Stimulated activated CD8-positive, alpha-beta memory T cell treated with anti-CD3 and anti-CD28 coated beads, Interleukin-4, amount 100 ng/mL, for 48 hours (primary cell): ENCODE measurements at regions not wholly inside any gene's neighbourhood (a gene's known extent, or its start where the extent isn't known, plus 50 kb on each side); places are given as distances from the start of the nearest gene placed in this dataset.
"Not testable (repeated sequence)": the region's sequence is repeated elsewhere in the genome, so short reads cannot be mapped to it uniquely, and the experiment has no call there.

Experiments
- DNase-seq: peaks from one replicate; pipeline ENCODE4 v3.0.0-alpha.2; 2020

DNA sequence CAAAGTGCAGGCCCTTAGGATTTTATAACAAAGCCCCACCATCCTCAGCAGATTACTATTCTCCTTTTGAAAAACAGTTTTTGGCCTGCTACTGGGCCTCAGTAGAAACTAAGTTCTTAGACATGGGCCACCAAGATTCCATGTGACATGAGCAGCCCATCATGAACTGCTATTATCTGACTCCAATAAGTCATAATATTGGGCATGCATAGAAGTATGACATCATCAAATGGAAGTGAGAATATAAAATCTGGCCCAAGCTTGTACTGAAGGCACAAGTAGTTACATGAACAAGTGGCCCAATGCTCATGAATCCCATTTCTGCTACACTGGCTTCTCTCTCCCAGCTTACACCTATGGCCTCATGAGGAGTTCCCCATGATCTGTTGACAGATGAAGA lies 404.8 kb downstream of the EPHA5 start:
- DNase-seq, result no peak

DNA sequence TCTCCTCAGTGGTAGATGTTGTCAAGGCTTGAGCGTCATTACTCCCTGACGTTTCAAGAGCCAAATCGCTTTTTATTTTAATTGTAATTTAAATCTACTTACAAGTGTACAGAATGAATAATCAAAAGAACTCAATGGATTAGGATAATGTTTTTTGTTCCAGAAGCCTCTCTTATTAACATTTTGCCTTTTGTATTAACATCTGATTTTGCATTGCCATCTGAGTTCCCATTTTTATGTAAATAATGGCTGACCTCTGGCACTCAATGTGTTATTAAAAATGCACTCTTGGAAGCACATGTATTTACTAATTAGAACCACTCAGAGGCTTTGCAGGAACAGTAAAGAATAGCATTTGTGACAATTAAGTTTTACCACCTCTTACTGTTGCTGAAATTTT lies 411.0 kb downstream of the EPHA5 start:
- no peak for DNase-seq

DNA sequence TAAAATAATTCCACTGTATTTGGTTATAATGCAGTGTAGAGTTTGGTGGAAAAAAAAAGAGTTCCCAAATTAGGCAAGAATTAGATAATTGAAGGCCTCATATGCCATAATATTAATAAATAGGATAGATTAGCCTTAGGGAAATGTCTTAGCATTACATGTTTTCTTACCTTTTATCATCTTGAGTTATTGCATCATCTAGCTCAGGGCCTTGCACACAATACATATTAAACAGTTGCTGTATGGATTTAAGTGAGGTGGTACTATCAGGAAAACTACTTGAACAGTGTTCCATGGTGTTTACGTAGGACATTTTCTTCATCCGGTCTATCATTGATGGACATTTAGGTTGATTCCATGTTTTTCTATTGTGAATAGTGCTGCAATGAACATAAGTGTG lies 419.4 kb downstream of the EPHA5 start:
- DNase-seq, result no peak

DNA sequence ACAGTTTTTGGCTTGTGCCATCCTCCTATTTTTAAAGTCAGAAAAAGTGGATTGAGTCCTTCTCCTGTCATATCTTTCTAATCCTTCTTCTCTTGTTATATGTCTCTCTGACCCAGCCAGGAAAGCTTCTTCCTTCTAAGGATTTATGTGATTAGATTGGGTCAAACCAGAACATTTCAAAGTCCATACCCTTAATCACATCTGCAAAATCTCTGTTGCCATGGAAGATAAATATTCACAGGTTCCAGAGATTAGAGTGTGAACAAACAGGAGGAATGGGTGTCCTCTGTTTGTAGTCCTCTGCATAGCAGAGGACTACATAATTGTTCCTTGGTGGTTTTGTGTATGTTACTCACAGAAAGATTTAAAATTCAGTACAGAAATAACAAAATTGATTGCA lies 421.2 kb downstream of the EPHA5 start:
- no peak for DNase-seq

DNA sequence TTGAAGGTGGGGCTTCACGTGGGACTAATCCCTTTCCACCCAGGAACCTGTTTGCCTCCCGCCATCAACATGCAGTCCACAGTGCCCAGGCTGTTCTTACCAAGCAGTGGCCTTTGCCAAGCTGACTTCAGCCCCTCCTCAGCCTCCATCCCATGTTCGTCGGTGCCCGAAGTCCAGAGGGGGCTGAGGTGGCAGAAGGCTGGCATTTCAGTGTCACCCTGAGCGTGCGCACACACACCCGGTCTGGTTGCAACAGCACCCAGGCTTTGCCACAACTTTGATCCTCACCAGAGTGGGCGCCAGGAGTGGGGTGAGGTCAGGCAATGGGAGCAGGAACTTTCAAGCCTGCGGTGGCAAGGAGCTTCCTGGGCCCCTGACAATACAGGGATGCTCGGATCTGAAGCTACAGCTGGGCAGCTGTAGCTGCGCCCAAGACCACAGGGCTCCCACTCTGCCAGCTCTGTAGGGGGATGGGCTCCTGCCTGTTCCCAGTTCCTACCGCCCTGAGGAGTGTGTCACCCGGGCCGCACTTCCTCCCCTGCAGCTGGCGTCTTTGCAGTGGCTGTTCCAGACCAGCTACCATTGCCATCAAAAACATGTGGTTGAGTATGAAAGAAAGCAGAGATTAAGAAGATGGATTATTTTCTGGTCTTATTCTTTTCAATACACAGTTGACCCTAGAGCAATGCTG lies 428.0 kb downstream of the EPHA5 start:
- DNase-seq, result no peak

DNA sequence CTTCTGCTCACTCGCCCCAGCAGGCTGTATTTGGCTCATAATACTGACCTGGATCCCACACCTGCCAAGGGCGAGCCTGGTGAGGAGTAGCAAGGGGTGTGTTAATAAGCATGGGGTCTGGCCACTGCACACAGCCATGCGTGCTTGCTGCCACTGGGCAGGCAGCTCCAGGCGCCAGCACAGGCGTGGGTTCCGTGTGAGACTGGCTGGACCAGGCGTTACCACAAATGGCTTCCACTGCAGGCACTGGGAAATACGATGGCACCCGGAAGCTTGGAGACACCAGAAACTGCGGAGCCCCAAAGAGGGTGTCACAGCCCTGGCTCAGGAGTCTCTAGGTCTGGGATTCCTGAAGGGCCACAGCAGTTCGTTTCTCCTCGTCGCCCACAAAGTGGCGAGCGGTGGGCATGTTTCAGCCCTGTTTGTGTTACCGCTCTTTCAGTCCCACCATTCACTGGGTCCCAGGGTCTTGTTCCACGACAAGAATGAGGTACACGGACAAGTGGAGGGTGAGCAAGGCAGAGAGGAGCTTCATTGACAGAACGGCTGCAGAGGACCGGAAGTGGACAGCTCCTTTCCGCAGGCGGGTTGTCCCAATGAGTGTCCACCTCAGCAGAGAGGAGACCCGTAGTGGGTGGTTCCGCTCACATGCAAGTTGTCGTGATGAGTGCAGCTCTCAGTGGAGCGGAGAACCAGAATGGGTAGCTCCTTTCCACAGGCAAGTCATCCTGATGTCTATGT lies 428.9 kb downstream of the EPHA5 start:
- no peak for DNase-seq

DNA sequence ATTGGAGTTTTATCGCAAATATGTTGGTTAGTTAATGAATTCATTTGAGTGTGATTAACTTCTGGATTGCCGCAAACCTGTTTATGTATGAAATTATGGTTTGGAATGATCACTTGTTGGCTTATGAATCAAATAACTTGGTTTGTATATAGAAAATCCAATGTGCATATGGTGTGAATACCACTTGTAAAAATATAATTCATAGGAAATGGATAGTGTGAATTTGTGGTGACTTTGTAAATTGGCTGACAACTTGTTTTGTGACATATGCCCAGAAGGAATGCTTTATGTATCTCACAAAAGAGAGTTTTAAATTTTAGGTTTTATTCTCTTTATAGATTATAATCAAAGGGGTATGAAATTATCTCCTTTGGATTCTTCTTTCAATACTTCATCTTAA lies 436.2 kb downstream of the EPHA5 start:
- DNase-seq, result no peak

DNA sequence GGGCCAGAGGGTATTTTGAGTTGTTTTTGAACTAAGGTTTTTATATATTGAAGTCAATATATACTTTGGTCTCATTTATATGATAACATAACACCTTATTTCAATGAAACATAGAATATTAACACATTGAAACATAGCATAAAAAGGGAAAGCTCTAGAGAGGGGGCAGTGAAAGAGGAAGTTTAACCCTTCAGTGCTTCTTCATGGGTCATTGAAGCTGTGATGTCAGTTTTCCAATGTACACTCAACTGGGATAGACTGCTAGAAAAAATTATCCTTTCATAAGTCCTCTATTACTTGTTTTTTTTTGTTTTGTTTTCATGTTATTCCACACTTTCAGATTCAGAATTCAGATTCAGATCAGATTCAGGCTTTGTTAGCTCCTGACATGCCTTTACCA lies 442.7 kb downstream of the EPHA5 start:
- DNase-seq, result no peak

DNA sequence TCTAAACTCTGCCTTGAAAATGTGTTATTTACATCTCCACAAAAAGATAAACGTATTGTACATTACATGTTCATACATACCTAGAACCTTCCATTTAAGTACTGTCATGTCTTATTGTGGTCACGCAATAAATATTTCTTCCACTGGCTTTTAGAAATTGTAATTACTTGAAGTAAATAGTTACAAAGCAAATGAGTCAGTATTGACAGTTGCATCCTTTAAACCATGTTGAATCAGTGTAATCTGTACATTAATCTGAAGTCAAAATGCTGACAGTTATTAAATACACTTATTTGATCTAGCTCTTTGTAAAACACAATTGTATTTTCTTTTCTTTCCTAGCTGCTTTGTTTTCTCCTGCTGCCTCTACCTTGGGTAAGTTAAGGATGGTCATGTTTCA lies 446.7 kb downstream of the EPHA5 start:
- no peak for DNase-seq

DNA sequence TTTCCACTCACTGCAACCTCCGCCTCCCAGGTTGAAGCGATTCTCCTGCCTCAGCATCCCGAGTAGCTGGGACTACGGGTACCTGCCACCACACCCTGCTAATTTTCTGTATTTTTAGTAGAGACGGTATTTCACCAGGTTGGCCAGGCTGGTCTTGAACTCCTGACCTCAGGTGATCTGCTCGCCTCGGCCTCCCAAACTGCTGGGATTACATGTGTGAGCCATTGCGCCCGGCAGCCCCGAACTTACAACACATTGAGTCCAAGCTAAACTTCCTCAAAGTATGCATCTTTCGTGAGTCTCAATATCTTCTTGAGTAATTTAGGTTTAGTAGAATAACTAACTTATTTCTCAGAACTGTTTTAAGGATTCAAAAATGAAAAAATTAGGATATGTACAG lies 447.2 kb downstream of the EPHA5 start:
- not testable (repeated sequence) for DNase-seq

DNA sequence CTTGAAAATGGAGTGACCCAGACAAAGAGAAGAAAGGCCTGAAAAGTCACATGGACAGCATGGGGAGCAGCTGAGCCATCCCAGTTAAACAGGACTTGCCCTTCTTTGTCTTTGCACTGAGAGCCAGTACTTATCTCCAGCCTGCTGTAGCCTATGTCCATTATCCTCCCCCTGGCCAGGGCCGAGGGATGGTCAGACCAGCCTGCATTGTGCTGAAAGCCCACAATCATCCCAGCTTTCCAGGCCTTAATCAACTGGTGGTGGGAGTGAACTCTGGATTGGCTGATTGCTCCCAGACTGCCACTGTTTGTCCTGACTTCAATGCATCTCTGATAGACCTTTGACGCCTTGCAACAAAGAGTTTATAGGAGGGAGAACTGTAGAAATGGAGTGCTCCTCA lies 453.1 kb downstream of the EPHA5 start:
- DNase-seq, result no peak

DNA sequence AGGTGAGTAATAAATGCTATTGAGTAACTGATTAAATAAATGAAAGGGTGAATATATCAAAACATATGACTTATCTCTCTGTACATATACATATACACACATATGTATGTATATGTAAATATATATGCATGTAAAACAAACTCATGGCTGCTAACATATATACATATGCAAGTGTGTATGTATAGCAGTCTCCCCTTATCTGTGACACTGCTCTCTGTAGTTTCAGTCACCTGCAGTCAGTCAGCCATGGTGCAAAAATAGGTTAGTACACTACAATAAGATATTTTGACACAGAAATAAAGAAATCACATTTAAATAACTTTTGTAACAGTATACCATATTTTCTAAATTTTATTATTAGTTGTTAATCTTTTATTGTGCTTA lies 467.4 kb downstream of the EPHA5 start:
- DNase-seq, result no peak

DNA sequence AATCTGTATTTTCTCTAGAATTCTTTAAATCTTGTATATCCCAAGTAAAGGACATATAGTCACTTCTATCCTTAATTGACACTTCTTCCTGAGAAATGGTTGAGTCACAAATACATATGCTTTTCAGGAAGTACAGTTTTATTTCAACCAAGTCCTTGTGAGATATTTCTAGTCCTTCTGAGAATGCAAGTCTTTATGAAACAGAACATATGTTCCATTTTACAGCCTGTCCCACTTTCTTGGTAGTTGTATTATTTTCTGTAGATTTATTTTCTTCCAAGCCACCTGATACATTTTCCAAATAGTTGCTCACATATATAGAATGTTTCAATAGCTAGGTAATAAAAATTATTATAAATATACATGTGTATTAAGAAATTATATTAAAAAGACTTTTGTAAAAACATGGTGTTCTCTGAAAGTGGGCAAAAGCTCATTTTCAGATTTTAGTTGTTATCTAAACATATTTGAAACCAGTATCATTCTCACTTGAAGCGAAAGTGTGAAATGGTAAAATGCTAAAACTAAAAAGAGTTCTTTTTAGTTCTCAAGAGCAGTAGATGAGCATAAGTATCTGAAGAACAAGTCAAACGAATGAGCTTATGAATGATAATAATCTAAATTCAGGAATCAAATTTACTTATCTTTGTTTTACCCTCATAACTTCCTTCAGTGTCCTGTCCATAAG lies 468.0 kb downstream of the EPHA5 start:
- DNase-seq, result no peak

DNA sequence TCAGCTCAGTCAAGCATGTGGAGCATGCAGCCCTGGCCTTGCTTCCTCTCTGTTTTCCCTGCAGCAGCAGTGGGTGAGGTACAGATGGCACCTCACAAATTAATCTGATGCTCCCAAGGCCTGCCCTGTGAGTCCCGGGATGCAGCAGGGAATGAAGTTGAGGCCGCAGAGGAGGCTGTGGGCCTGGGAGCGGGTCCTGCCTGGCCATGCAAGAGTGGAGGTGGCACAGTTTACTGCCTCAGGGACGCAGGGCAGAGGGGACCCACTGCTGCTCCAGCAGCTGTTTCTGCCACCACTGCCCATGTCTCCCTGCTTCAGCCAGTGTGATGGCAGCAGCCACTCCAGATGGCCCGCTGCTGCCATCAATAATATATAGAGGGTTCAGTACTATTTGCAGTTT lies 474.6 kb downstream of the EPHA5 start:
- no peak for DNase-seq

DNA sequence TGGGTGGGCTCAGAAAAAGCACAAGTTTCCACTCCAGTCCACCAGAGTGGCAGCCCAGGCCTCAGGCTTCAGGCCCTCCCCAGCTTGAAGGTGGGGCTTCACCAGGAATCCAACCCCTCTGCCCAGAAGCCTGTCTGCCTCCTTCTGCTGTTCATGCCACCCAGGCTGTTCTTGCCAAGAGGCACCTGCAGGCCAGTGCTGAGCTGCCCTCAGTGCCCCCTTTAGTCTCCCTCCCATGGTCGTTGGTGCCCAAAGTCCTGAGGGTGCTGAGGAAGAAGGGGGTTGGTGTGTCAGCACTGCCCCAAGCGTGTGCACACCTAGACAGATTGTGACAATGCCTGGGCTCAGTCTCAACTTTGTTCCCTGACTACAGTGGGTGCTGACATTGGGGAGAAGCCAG lies 475.3 kb downstream of the EPHA5 start:
- no peak for DNase-seq

DNA sequence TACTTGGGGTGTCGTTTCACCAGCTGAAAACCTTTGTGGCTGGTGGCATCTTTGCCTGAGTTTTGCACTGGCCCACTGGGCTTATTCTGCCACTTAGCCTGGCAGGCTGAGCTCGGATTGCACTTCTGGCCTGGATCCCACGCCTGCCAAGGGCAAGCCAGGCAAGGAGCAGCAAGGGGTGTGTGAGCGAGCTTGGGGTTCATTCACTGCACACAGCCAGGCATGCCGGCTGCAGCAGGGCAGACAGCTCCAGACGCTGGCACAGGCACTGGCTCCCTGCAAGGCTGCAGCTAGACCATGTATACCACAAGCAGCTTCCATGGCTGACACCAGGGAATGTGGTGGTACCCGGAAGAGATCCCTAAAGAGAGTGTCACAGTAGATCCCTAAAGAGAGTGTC lies 476.3 kb downstream of the EPHA5 start:
- DNase-seq, result no peak

DNA sequence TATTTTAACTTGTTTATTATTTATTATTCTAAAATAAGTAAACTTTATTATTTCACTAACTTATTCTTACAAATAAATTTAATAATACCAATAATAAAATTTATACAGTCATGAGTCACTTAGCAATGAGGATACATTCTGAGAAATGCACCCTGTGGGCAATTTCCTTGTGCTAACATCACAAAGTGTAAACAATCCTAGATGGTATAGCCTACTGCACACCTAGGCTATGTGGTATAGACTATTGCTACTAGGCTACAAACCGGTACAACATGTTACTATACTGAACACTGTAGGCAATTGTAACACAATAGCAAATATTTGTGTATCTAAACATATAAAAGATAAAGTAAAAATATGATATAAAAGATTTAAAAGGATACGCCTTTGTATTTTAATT lies 479.5 kb downstream of the EPHA5 start:
- DNase-seq, result no peak

DNA sequence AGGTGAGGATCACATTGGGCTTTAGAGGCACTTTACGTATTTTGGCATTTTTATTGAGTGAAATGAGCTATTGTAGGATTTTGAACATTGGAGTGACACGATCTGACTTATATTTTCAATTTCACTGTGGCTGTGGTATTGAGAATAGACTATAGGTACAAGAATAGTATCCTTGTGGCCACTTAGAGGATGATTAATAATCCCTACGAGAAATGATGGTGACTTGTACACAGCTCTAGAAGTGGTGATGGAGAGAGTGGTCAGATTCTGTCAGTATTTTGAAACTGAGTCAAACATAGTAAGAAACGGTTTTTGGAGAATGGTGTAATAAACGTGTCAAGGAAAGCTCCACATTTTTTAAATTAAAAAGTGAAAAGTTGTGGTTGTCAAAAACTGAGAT lies 494.7 kb downstream of the EPHA5 start:
- DNase-seq, result no peak

DNA sequence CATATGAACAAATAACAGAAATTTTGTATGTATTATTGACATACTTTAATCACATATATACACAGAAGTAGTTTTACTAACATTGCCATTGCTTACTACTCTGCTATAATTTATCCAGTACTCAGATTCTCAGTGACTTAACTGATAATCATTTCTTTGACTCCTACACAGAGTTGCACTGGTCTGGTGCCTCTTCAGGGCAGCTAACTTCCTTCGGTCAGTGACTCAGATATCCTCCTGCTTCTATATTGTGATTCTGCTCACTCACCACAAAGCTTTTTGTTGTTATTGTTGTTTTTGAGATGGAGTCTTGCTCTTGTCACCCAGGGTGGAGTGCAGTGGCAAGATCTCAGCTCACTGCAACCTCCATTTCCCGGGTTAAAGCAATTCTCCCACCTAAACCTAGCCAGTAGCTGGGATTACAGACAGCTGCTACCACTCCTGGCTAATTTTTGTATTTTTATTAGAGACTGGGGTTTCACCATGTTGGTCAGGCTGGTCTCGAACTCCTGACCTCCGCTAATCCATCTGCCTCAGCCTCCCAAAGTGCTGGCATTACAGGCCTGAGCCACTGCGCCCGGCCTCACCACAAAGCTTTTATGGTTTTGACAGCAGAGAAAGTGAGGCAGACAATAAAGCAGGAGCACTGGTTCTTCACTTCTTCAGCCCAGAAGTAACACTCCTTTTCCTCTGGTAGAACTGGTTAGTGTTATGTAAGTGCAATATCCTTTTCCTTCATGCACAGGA lies 499.3 kb downstream of the EPHA5 start:
- DNase-seq, result no peak

DNA sequence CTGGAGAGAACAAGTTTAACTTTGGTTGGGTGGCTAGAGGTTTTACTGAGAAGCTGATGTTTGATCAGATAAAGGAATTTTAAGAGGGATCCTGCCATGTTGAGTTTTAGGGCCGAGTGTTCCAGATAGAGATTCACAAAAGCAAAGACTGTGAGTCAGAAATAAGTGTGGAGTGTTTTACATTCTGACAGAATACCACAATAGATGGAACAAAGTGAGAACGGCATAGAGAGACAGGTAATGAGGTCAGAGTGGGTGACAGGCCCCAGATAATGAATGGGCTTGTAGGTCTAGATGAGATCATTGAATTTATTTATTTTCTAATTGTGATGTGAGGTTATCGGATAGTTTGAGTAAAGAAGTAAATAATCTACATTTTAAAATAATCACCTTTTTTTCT lies 502.6 kb downstream of the EPHA5 start:
- no peak for DNase-seq

DNA sequence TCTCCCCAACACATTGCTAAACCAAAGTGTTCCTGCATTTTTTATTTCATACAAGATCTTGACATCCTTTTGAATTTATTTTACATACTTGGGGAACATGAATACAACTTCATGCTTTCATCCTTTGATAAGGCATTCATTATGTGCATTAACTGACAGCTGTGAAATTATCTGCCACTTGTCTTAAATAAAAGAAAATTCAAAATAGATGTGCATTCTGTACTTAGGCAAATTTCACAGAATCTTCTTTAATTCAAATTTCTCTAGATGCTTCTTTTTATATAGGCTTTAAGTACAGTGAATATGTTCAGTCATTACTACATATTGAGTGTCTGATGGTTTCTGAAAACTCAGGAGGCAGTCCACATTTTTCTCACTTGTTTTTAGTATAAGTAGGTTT lies 518.1 kb downstream of the EPHA5 start:
- DNase-seq, result no peak

DNA sequence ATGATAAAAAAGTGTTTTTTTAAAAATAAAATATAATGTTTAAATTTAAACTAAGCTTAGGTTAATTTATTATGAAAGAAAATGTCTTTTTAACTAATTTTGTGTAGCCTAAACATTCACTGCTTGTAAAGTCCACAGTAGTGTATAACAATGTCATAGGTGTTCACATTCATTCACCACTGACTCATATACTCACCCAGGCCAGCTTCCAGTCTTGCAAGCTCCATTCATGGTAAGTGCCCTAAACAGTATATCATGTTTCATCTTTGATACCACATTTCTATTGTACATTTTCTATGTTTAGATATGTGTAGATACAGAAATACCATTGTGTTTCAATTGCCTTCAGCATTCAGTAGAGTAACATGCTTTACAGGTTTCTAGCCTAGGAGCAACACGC lies 530.3 kb downstream of the EPHA5 start:
- DNase-seq, result no peak

DNA sequence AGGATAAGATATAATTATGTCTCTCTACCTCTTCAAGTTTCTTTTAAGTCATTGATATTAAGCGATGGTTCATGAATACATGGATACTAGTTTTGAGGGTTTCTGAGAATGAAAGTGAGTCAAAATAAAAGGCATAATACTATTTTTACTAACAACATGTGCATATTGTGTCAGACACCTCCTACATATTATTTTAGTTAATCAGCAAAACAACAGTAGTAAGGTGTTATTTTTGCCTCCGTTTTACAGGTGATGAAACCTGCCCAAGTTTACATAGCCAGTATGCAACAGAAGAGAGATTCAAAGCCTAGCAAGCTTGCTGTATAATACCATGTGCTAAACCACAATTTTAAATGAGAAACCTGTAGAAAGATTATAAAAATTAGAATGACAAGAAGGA lies 544.1 kb downstream of the EPHA5 start:
- no peak for DNase-seq

DNA sequence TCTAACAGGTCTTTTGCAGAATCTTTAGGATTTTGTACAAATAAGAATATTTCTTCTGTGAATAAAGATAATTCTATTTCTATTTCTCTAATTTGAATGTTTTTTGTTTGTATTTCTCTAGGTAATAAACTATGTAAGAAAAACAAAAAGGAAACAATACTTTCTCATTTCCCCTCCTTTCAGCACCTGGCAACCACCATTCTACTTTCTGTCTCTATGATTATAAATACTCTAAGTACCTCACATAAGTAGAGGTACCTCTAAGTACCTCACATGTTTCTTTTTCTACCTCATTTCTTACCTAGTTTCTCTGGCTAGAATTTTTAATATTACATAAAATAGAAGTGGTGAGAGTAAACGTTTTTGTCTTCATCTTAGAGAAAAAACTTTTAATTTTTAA lies 550.0 kb downstream of the EPHA5 start:
- DNase-seq, result no peak
